Stromal cell of bone marrow (primary cell): ENCODE measurements at regions not wholly inside any gene's neighbourhood (a gene's known extent, or its start where the extent isn't known, plus 50 kb on each side); places are given as distances from the start of the nearest gene placed in this dataset.
A peak's percentile ranks its signal among the peaks of the same experiment; 100 is the strongest.
"Not testable (repeated sequence)": the region's sequence is repeated elsewhere in the genome, so short reads cannot be mapped to it uniquely, and the experiment has no call there.

Source experiments
- DNase-seq: peaks from one replicate; pipeline ENCODE4 v3.0.0-alpha.2; 2012; ENCODE audit warnings: low read depth

- not testable (repeated sequence) for DNase-seq
Measured at GRCh38 chr2:166641516-166641915, 147.5 kb upstream of the SCN7A start.

GRCh38 chr2:166637051-166637450, 143.0 kb upstream of the SCN7A start:
- no peak for DNase-seq

GRCh38 chr2:166634706-166635105, 140.7 kb upstream of the SCN7A start:
- DNase-seq = no peak

GRCh38 chr2:166632616-166633015, 138.6 kb upstream of the SCN7A start:
- peak; percentile 75 for DNase-seq

GRCh38 chr2:166628478-166629136, 134.6 kb upstream of the SCN7A start:
- DNase-seq = no peak

- no peak for DNase-seq
Measured at GRCh38 chr2:166627893-166628292, 133.8 kb upstream of the SCN7A start.

- no peak for DNase-seq
Measured at GRCh38 chr2:166625670-166626069, 131.6 kb upstream of the SCN7A start.

- no peak for DNase-seq
Measured at GRCh38 chr2:166614503-166614902, 120.5 kb upstream of the SCN7A start.

GRCh38 chr2:166614029-166614428, 120.0 kb upstream of the SCN7A start:
- no peak for DNase-seq

- no peak for DNase-seq
Measured at GRCh38 chr2:166613226-166613625, 119.2 kb upstream of the SCN7A start.

GRCh38 chr2:166612214-166612613, 118.2 kb upstream of the SCN7A start:
- DNase-seq = no peak

GRCh38 chr2:166610913-166611305, 116.9 kb upstream of the SCN7A start:
- no peak for DNase-seq

- DNase-seq = peak; percentile 8
Measured at GRCh38 chr2:166610180-166610912, 116.3 kb upstream of the SCN7A start.

- DNase-seq = no peak
Measured at GRCh38 chr2:166609183-166609959, 115.3 kb upstream of the SCN7A start.

GRCh38 chr2:166607880-166608279, 113.8 kb upstream of the SCN7A start:
- DNase-seq = no peak

- DNase-seq = peak; percentile 60
Measured at GRCh38 chr2:166593403-166593802, 99.4 kb upstream of the SCN7A start.

- DNase-seq = no peak
Measured at GRCh38 chr2:166592750-166593149, 98.7 kb upstream of the SCN7A start.

GRCh38 chr2:166591226-166591625, 97.2 kb upstream of the SCN7A start:
- DNase-seq = no peak

- peak; percentile 30 for DNase-seq
Measured at GRCh38 chr2:166573391-166573790, 79.3 kb upstream of the SCN7A start.

- no peak for DNase-seq
Measured at GRCh38 chr2:166572937-166573336, 78.9 kb upstream of the SCN7A start.

- DNase-seq = no peak
Measured at GRCh38 chr2:166568409-166568808, 74.4 kb upstream of the SCN7A start.

- no peak for DNase-seq
Measured at GRCh38 chr2:166565501-166565900, 71.5 kb upstream of the SCN7A start.

- no peak for DNase-seq
Measured at GRCh38 chr2:166563894-166564293, 69.8 kb upstream of the SCN7A start.
